ENCODE measurements at regions not wholly inside any gene's neighbourhood (a gene's known extent, or its start where the extent isn't known, plus 50 kb on each side); places are given as distances from the start of the nearest gene placed in this dataset.
A peak's percentile ranks its signal among the peaks of the same experiment; 100 is the strongest.
"Not testable (repeated sequence)": the region's sequence is repeated elsewhere in the genome, so short reads cannot be mapped to it uniquely, and the experiment has no call there.

- peak; percentile 44 for DNase-seq (ENCODE audit: low spot score)
These were observed 126.2 kb upstream of the EYA4 start for GRCh38 chr6:133114973-133115372.

- DNase-seq (ENCODE audit: low spot score), result no peak
These were observed 125.2 kb upstream of the EYA4 start for GRCh38 chr6:133115946-133116345.

- DNase-seq (ENCODE audit: low spot score), result no peak
These were observed 113.0 kb upstream of the EYA4 start for GRCh38 chr6:133128191-133128590.

GRCh38 chr6:133129556-133129955, 111.6 kb upstream of the EYA4 start:
- DNase-seq (ENCODE audit: low spot score), result no peak

- DNase-seq (ENCODE audit: low spot score), result no peak
These were observed 110.3 kb upstream of the EYA4 start for GRCh38 chr6:133130863-133131262.

GRCh38 chr6:133131621-133132465, 109.3 kb upstream of the EYA4 start:
- no peak for DNase-seq (ENCODE audit: low spot score)

GRCh38 chr6:133132466-133132971, 108.6 kb upstream of the EYA4 start:
- no peak for DNase-seq (ENCODE audit: low spot score)

- DNase-seq (ENCODE audit: low spot score), result no peak
These were observed 104.8 kb upstream of the EYA4 start for GRCh38 chr6:133136177-133136880.

GRCh38 chr6:133147470-133148184, 93.5 kb upstream of the EYA4 start:
- not testable (repeated sequence) for DNase-seq (ENCODE audit: low spot score)

- DNase-seq (ENCODE audit: low spot score), result no peak
These were observed 84.5 kb upstream of the EYA4 start for GRCh38 chr6:133156689-133157088.

- DNase-seq (ENCODE audit: low spot score), result no peak
These were observed 83.2 kb upstream of the EYA4 start for GRCh38 chr6:133157995-133158394.

- DNase-seq (ENCODE audit: low spot score), result no peak
These were observed 81.8 kb upstream of the EYA4 start for GRCh38 chr6:133159255-133159795.

- no peak for DNase-seq (ENCODE audit: low spot score)
These were observed 80.6 kb upstream of the EYA4 start for GRCh38 chr6:133160536-133160935.

GRCh38 chr6:133165235-133165634, 75.9 kb upstream of the EYA4 start:
- DNase-seq (ENCODE audit: low spot score), result no peak

- no peak for DNase-seq (ENCODE audit: low spot score)
These were observed 74.4 kb upstream of the EYA4 start for GRCh38 chr6:133166766-133167165.

- no peak for DNase-seq (ENCODE audit: low spot score)
These were observed 71.3 kb upstream of the EYA4 start for GRCh38 chr6:133169901-133170300.

GRCh38 chr6:133170602-133171001, 70.6 kb upstream of the EYA4 start:
- DNase-seq (ENCODE audit: low spot score), result no peak

- no peak for DNase-seq (ENCODE audit: low spot score)
These were observed 69.1 kb upstream of the EYA4 start for GRCh38 chr6:133171989-133172604.

- no peak for DNase-seq (ENCODE audit: low spot score)
These were observed 67.9 kb upstream of the EYA4 start for GRCh38 chr6:133173276-133173675.

GRCh38 chr6:133179481-133179880, 61.7 kb upstream of the EYA4 start:
- peak; percentile 10 for DNase-seq (ENCODE audit: low spot score)

- DNase-seq (ENCODE audit: low spot score), result no peak
These were observed 57.5 kb upstream of the EYA4 start for GRCh38 chr6:133183691-133184090.

All from NAMALWA (cell line).